Liver (tissue), 8 donors: ENCODE measurements at regions not wholly inside any gene's neighbourhood (a gene's known extent, or its start where the extent isn't known, plus 50 kb on each side); places are given as distances from the start of the nearest gene placed in this dataset.

Experiments used
- DNase-seq: peaks from one replicate; pipeline ENCODE4 v3.0.0-alpha.2; 2017; ENCODE audit warnings: low spot score
- H3K27ac ChIP-seq, 2 donors: one replicate each; pipeline ENCODE4 v1.7.0; 2013; ENCODE audit warnings: inconsistent platforms in 2 of 2, low read length in 2 of 2, control low read depth in 1 of 2, low read depth in 1 of 2, mild to moderate bottlenecking in 1 of 2
- H3K27me3 ChIP-seq, 4 donors: one replicate each; pipeline versions ENCODE4 v1.6.1 to v1.7.0; 2013; ENCODE audit warnings: low read length in 3 of 4, inconsistent platforms in 1 of 4, mild to moderate bottlenecking in 1 of 4, moderate library complexity in 1 of 4; ENCODE audit not compliant: control insufficient read depth in 4 of 4, insufficient read depth in 4 of 4
- H3K36me3 ChIP-seq, 4 donors: one replicate each; pipeline versions ENCODE4 v1.6.1 to v1.7.0; 2013; ENCODE audit warnings: low read length in 3 of 4, mild to moderate bottlenecking in 3 of 4, low read depth in 1 of 4, moderate library complexity in 1 of 4; ENCODE audit not compliant: control insufficient read depth in 4 of 4, insufficient read depth in 3 of 4
- H3K4me1 ChIP-seq, 4 donors: one replicate each; pipeline versions ENCODE4 v1.6.1 to v1.7.0; 2013; ENCODE audit warnings: low read length in 3 of 4, mild to moderate bottlenecking in 3 of 4, moderate library complexity in 1 of 4; ENCODE audit not compliant: control insufficient read depth in 4 of 4, insufficient read depth in 4 of 4
- H3K4me3 ChIP-seq, 3 donors: one replicate each; pipeline versions ENCODE4 v1.6.1 to v1.7.0; 2013; ENCODE audit warnings: low read length in 3 of 3, control low read depth in 1 of 3, low read depth in 1 of 3, mild to moderate bottlenecking in 1 of 3
- H3K9ac ChIP-seq, 2 donors: one replicate each; pipeline ENCODE4 v1.7.0; 2013; ENCODE audit warnings: low read length in 2 of 2, mild to moderate bottlenecking in 2 of 2, moderate library complexity in 2 of 2, control low read depth in 1 of 2, low read depth in 1 of 2
- H3K9me3 ChIP-seq, 4 donors: one replicate each; pipeline versions ENCODE4 v1.6.1 to v1.7.0; 2013; ENCODE audit warnings: low read length in 3 of 4; ENCODE audit not compliant: control insufficient read depth in 4 of 4
- EGR1 ChIP-seq, 2 donors: IDR thresholded peaks; 2 replicates each; pipeline ENCODE4 v1.6.1; 2016 to 2018; ENCODE audit warnings: antibody characterized with exemption in 2 of 2, low read depth in 2 of 2
- FOXA1 ChIP-seq: IDR thresholded peaks from 2 replicates; pipeline ENCODE4 v1.6.1; 2016; ENCODE audit warnings: antibody characterized with exemption
- FOXA2 ChIP-seq: IDR thresholded peaks from 2 replicates; pipeline ENCODE4 v1.6.1; 2016; ENCODE audit warnings: antibody characterized with exemption
- GABPA ChIP-seq, 2 donors: IDR thresholded peaks in 1 of 2; conservative IDR thresholded peaks in 1 of 2; 2 replicates each; pipeline ENCODE4 v1.6.1; 2016; ENCODE audit warnings: antibody characterized with exemption in 2 of 2, mild to moderate bottlenecking in 1 of 2, moderate library complexity in 1 of 2
- HNF4A ChIP-seq, 2 donors: conservative IDR thresholded peaks; 2 replicates each; pipeline ENCODE4 v1.6.1; 2016; ENCODE audit warnings: antibody characterized with exemption in 2 of 2, mild to moderate bottlenecking in 2 of 2
- HNF4G ChIP-seq: IDR thresholded peaks from 2 replicates; pipeline ENCODE4 v1.6.1; 2016; ENCODE audit warnings: antibody characterized with exemption
- JUND ChIP-seq, 2 donors: IDR thresholded peaks; 2 replicates each; pipeline ENCODE4 v1.6.1; 2016; ENCODE audit warnings: antibody characterized with exemption in 2 of 2
- NR2F2 ChIP-seq: IDR thresholded peaks from 2 replicates; pipeline ENCODE4 v1.6.1; 2016; ENCODE audit warnings: antibody characterized with exemption
- RAD21 ChIP-seq, 2 donors: IDR thresholded peaks; 2 replicates each; pipeline ENCODE4 v1.6.1; 2016; ENCODE audit warnings: antibody characterized with exemption in 2 of 2, mild to moderate bottlenecking in 2 of 2
- RXRA ChIP-seq, 2 donors: IDR thresholded peaks; 2 replicates each; pipeline ENCODE4 v1.6.1; 2017 to 2018; ENCODE audit warnings: antibody characterized with exemption in 2 of 2, mild to moderate bottlenecking in 1 of 2
- SP1 ChIP-seq: IDR thresholded peaks from 2 replicates; pipeline ENCODE4 v1.6.1; 2018; ENCODE audit warnings: antibody characterized with exemption, mild to moderate bottlenecking
- TAF1 ChIP-seq: conservative IDR thresholded peaks from 2 replicates; pipeline ENCODE4 v1.6.1; 2016; ENCODE audit warnings: antibody characterized with exemption, mild to moderate bottlenecking
- YY1 ChIP-seq: IDR thresholded peaks from 2 replicates; pipeline ENCODE4 v1.6.1; 2016; ENCODE audit warnings: antibody characterized with exemption, mild to moderate bottlenecking
- WGBS: extraction: QIAGEN DNeasy Blood & Tissue Kit; methylation state at CpG from one replicate; pipeline ENCODE4 v1.1.7; 2013; 5-methylcytosine and 5-hydroxymethylcytosine counted together
- TF ChIP-seq, protein P1 (sequence below): fragments of 150-350 bp; IDR thresholded peaks from 2 replicates; pipeline ENCODE4 v1.5.1; 2017; ENCODE audit warnings: improper control_type of control experiment, low read depth, low read length; ENCODE audit not compliant: missing input control
- TF ChIP-seq, protein P2 (sequence below): IDR thresholded peaks from 2 replicates; pipeline ENCODE4 v1.6.1; 2016; ENCODE audit warnings: antibody characterized with exemption, mild to moderate bottlenecking
- TF ChIP-seq, protein P3 (sequence below): IDR thresholded peaks from 2 replicates; pipeline ENCODE4 v1.6.1; 2016; ENCODE audit warnings: antibody characterized with exemption
- TF ChIP-seq, protein P4 (sequence below): IDR thresholded peaks from 2 replicates; pipeline ENCODE4 v1.6.1; 2016; ENCODE audit warnings: antibody characterized with exemption
- TF ChIP-seq, protein P5 (sequence below): IDR thresholded peaks from 2 replicates; pipeline ENCODE4 v1.6.1; 2016; ENCODE audit warnings: antibody characterized with exemption
- donor health status: healthy.
- donor health status: healthy.
- donor health status: healthy.
- donor health status: healthy.
- donor health status: healthy.

DNA sequence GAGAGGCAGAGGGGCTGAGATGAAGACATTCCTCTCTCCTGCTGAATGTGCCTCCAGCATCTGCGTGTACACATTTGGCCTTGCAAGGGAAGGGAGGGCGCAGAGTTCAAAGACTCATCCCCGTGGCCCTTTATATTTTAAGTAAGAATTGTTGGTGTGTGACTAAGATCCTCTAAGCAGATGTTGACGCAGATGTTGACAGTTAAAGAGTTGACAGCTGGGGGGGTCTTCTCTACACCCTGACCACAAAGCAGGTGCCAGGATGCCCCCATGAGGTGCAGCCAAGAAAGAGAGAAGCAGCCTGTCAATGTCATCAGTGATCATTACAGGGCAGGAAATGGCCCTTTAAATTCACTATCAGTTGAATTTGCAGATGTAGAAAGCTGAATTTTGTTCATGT is 262.9 kb downstream of the IRX1 start:
- no peaks in the 10 kb centered on the region for H3K27me3 ChIP-seq
- WGBS: 51% methylated on average over 4 of the region's 4 CpGs
- TF ChIP-seq YY1 (no peak), FOXA2 (no peak), GABPA (IDR thresholded peaks at IDR 0.05 in 1 of 2, conservative IDR thresholded peaks at IDR 0.05 in 1 of 2) (no peak), RAD21 (IDR thresholded peaks at IDR 0.05) (no peak), HNF4G (no peak), NR2F2 (no peak), HNF4A (conservative IDR thresholded peaks at IDR 0.05) (no peak), RXRA (IDR thresholded peaks at IDR 0.05) (no peak), FOXA1 (no peak), SP1 (no peak), JUND (IDR thresholded peaks at IDR 0.05) (no peak), EGR1 (IDR thresholded peaks at IDR 0.05; ENCODE audit: low read depth in 2 of 2) (no peak), TAF1 (no peak)
- TF ChIP-seq, protein P1, sequence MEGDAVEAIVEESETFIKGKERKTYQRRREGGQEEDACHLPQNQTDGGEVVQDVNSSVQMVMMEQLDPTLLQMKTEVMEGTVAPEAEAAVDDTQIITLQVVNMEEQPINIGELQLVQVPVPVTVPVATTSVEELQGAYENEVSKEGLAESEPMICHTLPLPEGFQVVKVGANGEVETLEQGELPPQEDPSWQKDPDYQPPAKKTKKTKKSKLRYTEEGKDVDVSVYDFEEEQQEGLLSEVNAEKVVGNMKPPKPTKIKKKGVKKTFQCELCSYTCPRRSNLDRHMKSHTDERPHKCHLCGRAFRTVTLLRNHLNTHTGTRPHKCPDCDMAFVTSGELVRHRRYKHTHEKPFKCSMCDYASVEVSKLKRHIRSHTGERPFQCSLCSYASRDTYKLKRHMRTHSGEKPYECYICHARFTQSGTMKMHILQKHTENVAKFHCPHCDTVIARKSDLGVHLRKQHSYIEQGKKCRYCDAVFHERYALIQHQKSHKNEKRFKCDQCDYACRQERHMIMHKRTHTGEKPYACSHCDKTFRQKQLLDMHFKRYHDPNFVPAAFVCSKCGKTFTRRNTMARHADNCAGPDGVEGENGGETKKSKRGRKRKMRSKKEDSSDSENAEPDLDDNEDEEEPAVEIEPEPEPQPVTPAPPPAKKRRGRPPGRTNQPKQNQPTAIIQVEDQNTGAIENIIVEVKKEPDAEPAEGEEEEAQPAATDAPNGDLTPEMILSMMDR: no peak
- TF ChIP-seq, protein P2, sequence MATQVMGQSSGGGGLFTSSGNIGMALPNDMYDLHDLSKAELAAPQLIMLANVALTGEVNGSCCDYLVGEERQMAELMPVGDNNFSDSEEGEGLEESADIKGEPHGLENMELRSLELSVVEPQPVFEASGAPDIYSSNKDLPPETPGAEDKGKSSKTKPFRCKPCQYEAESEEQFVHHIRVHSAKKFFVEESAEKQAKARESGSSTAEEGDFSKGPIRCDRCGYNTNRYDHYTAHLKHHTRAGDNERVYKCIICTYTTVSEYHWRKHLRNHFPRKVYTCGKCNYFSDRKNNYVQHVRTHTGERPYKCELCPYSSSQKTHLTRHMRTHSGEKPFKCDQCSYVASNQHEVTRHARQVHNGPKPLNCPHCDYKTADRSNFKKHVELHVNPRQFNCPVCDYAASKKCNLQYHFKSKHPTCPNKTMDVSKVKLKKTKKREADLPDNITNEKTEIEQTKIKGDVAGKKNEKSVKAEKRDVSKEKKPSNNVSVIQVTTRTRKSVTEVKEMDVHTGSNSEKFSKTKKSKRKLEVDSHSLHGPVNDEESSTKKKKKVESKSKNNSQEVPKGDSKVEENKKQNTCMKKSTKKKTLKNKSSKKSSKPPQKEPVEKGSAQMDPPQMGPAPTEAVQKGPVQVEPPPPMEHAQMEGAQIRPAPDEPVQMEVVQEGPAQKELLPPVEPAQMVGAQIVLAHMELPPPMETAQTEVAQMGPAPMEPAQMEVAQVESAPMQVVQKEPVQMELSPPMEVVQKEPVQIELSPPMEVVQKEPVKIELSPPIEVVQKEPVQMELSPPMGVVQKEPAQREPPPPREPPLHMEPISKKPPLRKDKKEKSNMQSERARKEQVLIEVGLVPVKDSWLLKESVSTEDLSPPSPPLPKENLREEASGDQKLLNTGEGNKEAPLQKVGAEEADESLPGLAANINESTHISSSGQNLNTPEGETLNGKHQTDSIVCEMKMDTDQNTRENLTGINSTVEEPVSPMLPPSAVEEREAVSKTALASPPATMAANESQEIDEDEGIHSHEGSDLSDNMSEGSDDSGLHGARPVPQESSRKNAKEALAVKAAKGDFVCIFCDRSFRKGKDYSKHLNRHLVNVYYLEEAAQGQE: no peak
- TF ChIP-seq, protein P3, sequence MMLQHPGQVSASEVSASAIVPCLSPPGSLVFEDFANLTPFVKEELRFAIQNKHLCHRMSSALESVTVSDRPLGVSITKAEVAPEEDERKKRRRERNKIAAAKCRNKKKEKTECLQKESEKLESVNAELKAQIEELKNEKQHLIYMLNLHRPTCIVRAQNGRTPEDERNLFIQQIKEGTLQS: no peak
- TF ChIP-seq, protein P4, sequence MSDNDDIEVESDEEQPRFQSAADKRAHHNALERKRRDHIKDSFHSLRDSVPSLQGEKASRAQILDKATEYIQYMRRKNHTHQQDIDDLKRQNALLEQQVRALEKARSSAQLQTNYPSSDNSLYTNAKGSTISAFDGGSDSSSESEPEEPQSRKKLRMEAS: no peak
- TF ChIP-seq, protein P5, sequence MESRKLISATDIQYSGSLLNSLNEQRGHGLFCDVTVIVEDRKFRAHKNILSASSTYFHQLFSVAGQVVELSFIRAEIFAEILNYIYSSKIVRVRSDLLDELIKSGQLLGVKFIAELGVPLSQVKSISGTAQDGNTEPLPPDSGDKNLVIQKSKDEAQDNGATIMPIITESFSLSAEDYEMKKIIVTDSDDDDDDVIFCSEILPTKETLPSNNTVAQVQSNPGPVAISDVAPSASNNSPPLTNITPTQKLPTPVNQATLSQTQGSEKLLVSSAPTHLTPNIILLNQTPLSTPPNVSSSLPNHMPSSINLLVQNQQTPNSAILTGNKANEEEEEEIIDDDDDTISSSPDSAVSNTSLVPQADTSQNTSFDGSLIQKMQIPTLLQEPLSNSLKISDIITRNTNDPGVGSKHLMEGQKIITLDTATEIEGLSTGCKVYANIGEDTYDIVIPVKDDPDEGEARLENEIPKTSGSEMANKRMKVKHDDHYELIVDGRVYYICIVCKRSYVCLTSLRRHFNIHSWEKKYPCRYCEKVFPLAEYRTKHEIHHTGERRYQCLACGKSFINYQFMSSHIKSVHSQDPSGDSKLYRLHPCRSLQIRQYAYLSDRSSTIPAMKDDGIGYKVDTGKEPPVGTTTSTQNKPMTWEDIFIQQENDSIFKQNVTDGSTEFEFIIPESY: no peak
- H3K4me3 ChIP-seq: no peak overlapping the region
- H3K9me3 ChIP-seq: no peaks in the 10 kb centered on the region
- DNase-seq: no peak
- H3K27ac ChIP-seq: no peak overlapping the region
- H3K4me1 ChIP-seq: no peaks in the 10 kb centered on the region
- H3K36me3 ChIP-seq: no peaks in the 10 kb centered on the region
- H3K9ac ChIP-seq: no peak overlapping the region

DNA sequence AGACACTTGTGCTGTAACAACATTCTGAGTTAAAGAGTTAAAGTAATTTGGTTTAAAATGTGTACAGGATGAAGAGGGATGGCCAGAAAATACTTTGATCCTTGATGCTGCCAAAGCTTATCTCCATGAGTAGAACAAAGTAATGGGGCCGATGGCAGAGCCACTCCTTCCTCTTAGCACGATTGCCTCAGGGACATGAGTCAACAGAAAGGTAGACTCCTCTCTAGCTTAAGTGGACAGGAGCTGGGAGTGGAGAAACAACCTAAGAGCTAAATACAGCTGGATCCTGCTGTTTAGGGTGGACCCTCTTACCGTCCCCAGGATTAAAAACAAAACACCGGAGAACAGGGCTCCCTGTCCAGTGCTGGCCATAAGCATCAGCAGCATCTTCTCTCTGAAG is 267.3 kb downstream of the IRX1 start:
- 63% methylated on average over 4 of the region's 4 CpGs for WGBS

More for the DNA sequence above, 267.3 kb downstream of the IRX1 start:
- Histone ChIP-seq H3K36me3 (no peaks in the 10 kb centered on the region), H3K27me3 (no peaks in the 10 kb centered on the region), H3K4me3 (no peak overlapping the region), H3K9ac (no peak overlapping the region), H3K27ac (no peak overlapping the region), H3K9me3 (peaks cover 0 to 2% (median 0%) of the 10 kb centered on the region in 4 donors), H3K4me1 (no peaks in the 10 kb centered on the region)
- TF ChIP-seq, protein P5: no peak
- TF ChIP-seq, protein P4: no peak
- TF ChIP-seq TAF1: no peak
- no peak for TF ChIP-seq FOXA2
- TF ChIP-seq, protein P1: no peak
- TF ChIP-seq RXRA (IDR thresholded peaks at IDR 0.05): no peak
- TF ChIP-seq YY1: no peak
- TF ChIP-seq SP1: no peak
- no peak for DNase-seq
